ENCODE measurements at regions not wholly inside any gene's neighbourhood (a gene's known extent, or its start where the extent isn't known, plus 50 kb on each side); places are given as distances from the start of the nearest gene placed in this dataset.

DNA sequence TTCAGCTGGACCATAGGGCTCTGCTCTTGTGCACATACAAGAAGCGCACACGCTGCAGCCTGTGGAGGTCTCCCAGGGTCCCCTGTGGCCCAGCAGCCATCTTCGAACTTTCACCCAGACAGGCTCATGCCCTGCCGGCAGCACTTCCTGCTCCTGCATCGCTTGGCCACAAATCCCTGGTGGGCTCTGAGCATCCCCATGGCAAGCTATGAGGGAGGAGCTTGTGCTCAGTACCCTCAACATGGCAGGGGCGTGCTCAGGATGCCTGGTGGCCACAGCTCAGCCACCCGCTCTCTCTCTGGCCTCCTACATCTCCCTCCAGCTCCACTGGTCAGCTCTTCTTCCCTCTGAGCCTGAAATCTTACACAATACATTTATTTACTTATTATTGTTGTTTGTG lies 63.7 kb downstream of the IRX2 start:
- TF ChIP-seq, protein P1, sequence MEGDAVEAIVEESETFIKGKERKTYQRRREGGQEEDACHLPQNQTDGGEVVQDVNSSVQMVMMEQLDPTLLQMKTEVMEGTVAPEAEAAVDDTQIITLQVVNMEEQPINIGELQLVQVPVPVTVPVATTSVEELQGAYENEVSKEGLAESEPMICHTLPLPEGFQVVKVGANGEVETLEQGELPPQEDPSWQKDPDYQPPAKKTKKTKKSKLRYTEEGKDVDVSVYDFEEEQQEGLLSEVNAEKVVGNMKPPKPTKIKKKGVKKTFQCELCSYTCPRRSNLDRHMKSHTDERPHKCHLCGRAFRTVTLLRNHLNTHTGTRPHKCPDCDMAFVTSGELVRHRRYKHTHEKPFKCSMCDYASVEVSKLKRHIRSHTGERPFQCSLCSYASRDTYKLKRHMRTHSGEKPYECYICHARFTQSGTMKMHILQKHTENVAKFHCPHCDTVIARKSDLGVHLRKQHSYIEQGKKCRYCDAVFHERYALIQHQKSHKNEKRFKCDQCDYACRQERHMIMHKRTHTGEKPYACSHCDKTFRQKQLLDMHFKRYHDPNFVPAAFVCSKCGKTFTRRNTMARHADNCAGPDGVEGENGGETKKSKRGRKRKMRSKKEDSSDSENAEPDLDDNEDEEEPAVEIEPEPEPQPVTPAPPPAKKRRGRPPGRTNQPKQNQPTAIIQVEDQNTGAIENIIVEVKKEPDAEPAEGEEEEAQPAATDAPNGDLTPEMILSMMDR (IDR thresholded peaks at IDR 0.05 in 2 of 3, conservative IDR thresholded peaks at IDR 0.05 in 1 of 3; ENCODE audit: borderline replicate concordance in 1 of 3, insufficient read depth in 1 of 3, low read depth in 2 of 3, low read length in 2 of 3) = no peak
- TF ChIP-seq FOSL1 (IDR thresholded peaks at IDR 0.05; ENCODE audit: low read depth) (no peak), POLR2A (IDR thresholded peaks at IDR 0.05; ENCODE audit: borderline replicate concordance, extremely low read depth, insufficient read depth, insufficient read length) (no peak), EGR1 (IDR thresholded peaks at IDR 0.05; ENCODE audit: low read depth) (no peak), SRF (IDR thresholded peaks at IDR 0.05; ENCODE audit: low read depth) (no peak), POLR2AphosphoS5 (IDR thresholded peaks at IDR 0.05; ENCODE audit: low read depth, low read length) (no peak), TCF7L2 (IDR thresholded peaks at IDR 0.05; ENCODE audit: borderline replicate concordance, extremely low read depth, insufficient read depth, insufficient read length) (no peak), CEBPB (IDR thresholded peaks at IDR 0.05; ENCODE audit: low read depth) (no peak), SIN3A (IDR thresholded peaks at IDR 0.05; ENCODE audit: low read depth) (no peak), YY1 (IDR thresholded peaks at IDR 0.05; ENCODE audit: extremely low read depth, insufficient replicate concordance, low read depth, low read length) (no peak)

Measured in HCT116 (cell line).